ENCODE measurements at regions not wholly inside any gene's neighbourhood (a gene's known extent, or its start where the extent isn't known, plus 50 kb on each side); places are given as distances from the start of the nearest gene placed in this dataset.

DNA sequence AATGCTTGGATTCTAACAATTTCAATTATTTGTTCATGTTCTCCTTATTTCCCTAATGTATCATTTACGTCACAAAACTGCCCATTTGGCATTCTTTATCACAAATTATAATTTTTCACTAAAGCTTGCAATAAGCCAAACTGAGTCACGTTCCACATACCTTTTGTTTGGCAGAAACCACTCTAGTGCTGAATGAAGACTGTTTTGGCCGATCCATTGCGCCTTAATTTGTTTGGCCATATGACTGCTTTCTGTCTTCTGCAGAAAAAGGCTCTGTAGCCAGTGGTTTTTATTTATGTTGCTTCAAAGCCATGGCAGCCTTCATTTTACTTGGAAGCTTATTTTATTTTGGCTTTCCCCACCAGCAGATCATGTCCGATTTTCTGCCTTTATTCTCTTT, 184.4 kb upstream of the HAND2 start:
- Histone ChIP-seq H3K4me3 (ENCODE audit: insufficient read depth, low read depth, low read length) (no peak overlapping the region), H3K4me1 (ENCODE audit: insufficient read depth, low read length) (no peaks in the 10 kb centered on the region), H3K4me2 (ENCODE audit: low read length) (no peak overlapping the region), H4K20me1 (ENCODE audit: insufficient read depth, low read length) (no peaks in the 10 kb centered on the region), H3K9ac (ENCODE audit: low read length) (no peak overlapping the region), H3K36me3 (ENCODE audit: insufficient read depth, low read length) (no peaks in the 10 kb centered on the region), H3K27me3 (ENCODE audit: insufficient read depth, low read length) (no peaks in the 10 kb centered on the region), H3K27ac (ENCODE audit: low read depth, low read length) (no peak overlapping the region), H2AFZ (ENCODE audit: low read depth, low read length) (no peak overlapping the region), H3K79me2 (ENCODE audit: insufficient read depth, low read length) (no peaks in the 10 kb centered on the region), H3K9me3 (ENCODE audit: insufficient read depth, low read depth, low read length) (peaks cover 3% of the 10 kb centered on the region)
- no peak overlapping the region for H3K27ac Mint-ChIP-seq (ENCODE audit: unreplicated experiment)
- H3K4me1 Mint-ChIP-seq (ENCODE audit: low read depth, unreplicated experiment), result no peaks in the 10 kb centered on the region
- H3K4me3 Mint-ChIP-seq (ENCODE audit: unreplicated experiment), result no peak overlapping the region
- H3K27me3 Mint-ChIP-seq (ENCODE audit: low read depth, unreplicated experiment), result no peaks in the 10 kb centered on the region
- TF ChIP-seq EZH2 (IDR thresholded peaks at IDR 0.05; ENCODE audit: insufficient read depth, low read length), result no peak
- no peak for TF ChIP-seq CTCF (IDR thresholded peaks at IDR 0.05; ENCODE audit: insufficient read depth, low read depth, low read length)
- FAIRE-seq, result no peak
- no peak for DNase-seq (ENCODE audit: low read depth)
- H3K9me3 Mint-ChIP-seq (ENCODE audit: unreplicated experiment), result peaks cover 11% of the 10 kb centered on the region
- no peaks in the 10 kb centered on the region for H3K36me3 Mint-ChIP-seq (ENCODE audit: low read depth, unreplicated experiment)

DNA sequence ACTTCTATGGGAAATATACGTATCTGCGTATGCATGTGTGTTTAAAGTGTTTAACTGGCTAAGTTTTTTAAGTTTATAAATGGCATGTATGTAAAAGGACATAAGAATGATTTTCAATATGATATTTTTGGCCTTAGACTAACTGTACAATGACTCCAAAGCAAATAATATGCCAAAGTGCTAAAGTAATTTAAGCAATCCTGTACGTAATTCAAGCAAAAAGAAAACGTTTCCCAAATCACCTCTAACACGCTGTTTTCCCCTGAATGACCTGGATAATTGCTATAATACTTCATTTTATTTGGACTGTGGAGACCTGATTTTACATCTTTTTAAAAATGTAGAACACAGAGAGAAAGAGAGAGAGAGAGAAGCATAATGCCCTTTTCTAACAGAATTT, 183.0 kb upstream of the HAND2 start:
- H3K9me3 ChIP-seq (ENCODE audit: insufficient read depth, low read depth, low read length), result peaks cover 3% of the 10 kb centered on the region
- H3K36me3 Mint-ChIP-seq (ENCODE audit: low read depth, unreplicated experiment), result no peaks in the 10 kb centered on the region
- H3K27ac Mint-ChIP-seq (ENCODE audit: unreplicated experiment), result no peak overlapping the region
- no peak overlapping the region for H3K4me2 ChIP-seq (ENCODE audit: low read length)
- DNase-seq (ENCODE audit: low read depth) (no peak), FAIRE-seq (no peak)
- no peak for TF ChIP-seq CTCF (IDR thresholded peaks at IDR 0.05; ENCODE audit: insufficient read depth, low read depth, low read length)
- TF ChIP-seq EZH2 (IDR thresholded peaks at IDR 0.05; ENCODE audit: insufficient read depth, low read length), result no peak
- no peaks in the 10 kb centered on the region for H3K27me3 ChIP-seq (ENCODE audit: insufficient read depth, low read length)
- H3K4me3 Mint-ChIP-seq (ENCODE audit: unreplicated experiment), result no peak overlapping the region
- H3K4me1 Mint-ChIP-seq (ENCODE audit: low read depth, unreplicated experiment), result no peaks in the 10 kb centered on the region
- no peaks in the 10 kb centered on the region for H3K4me1 ChIP-seq (ENCODE audit: insufficient read depth, low read length)
- no peaks in the 10 kb centered on the region for H4K20me1 ChIP-seq (ENCODE audit: insufficient read depth, low read length)
- no peak overlapping the region for H3K4me3 ChIP-seq (ENCODE audit: insufficient read depth, low read depth, low read length)
- no peaks in the 10 kb centered on the region for H3K79me2 ChIP-seq (ENCODE audit: insufficient read depth, low read length)
- H3K9me3 Mint-ChIP-seq (ENCODE audit: unreplicated experiment), result peaks cover 5% of the 10 kb centered on the region
- H3K9ac ChIP-seq (ENCODE audit: low read length), result no peak overlapping the region
- no peak overlapping the region for H2AFZ ChIP-seq (ENCODE audit: low read depth, low read length)
- H3K27me3 Mint-ChIP-seq (ENCODE audit: low read depth, unreplicated experiment), result no peaks in the 10 kb centered on the region
- H3K36me3 ChIP-seq (ENCODE audit: insufficient read depth, low read length), result no peaks in the 10 kb centered on the region
- H3K27ac ChIP-seq (ENCODE audit: low read depth, low read length), result no peak overlapping the region

GRCh38 chr4:173707658-173708419, 177.8 kb upstream of the HAND2 start:
- H3K27ac ChIP-seq (ENCODE audit: low read depth, low read length), result no peak overlapping the region
- H3K9ac ChIP-seq (ENCODE audit: low read length), result no peak overlapping the region
- H3K36me3 ChIP-seq (ENCODE audit: insufficient read depth, low read length), result no peaks in the 10 kb centered on the region
- no peak overlapping the region for H3K4me2 ChIP-seq (ENCODE audit: low read length)
- TF ChIP-seq EZH2 (IDR thresholded peaks at IDR 0.05; ENCODE audit: insufficient read depth, low read length) (no peak), CTCF (IDR thresholded peaks at IDR 0.05; ENCODE audit: insufficient read depth, low read depth, low read length) (no peak)
- Mint-ChIP-seq H3K4me1 (ENCODE audit: low read depth, unreplicated experiment) (no peaks in the 10 kb centered on the region), H3K36me3 (ENCODE audit: low read depth, unreplicated experiment) (no peaks in the 10 kb centered on the region), H3K9me3 (ENCODE audit: unreplicated experiment) (peaks cover 3% of the 10 kb centered on the region), H3K4me3 (ENCODE audit: unreplicated experiment) (no peak overlapping the region), H3K27ac (ENCODE audit: unreplicated experiment) (no peak overlapping the region), H3K27me3 (ENCODE audit: low read depth, unreplicated experiment) (no peaks in the 10 kb centered on the region)
- no peaks in the 10 kb centered on the region for H4K20me1 ChIP-seq (ENCODE audit: insufficient read depth, low read length)
- H3K4me1 ChIP-seq (ENCODE audit: insufficient read depth, low read length), result no peaks in the 10 kb centered on the region
- no peaks in the 10 kb centered on the region for H3K79me2 ChIP-seq (ENCODE audit: insufficient read depth, low read length)
- H3K27me3 ChIP-seq (ENCODE audit: insufficient read depth, low read length), result no peaks in the 10 kb centered on the region
- H3K9me3 ChIP-seq (ENCODE audit: insufficient read depth, low read depth, low read length), result no peaks in the 10 kb centered on the region
- FAIRE-seq (no peak), DNase-seq (ENCODE audit: low read depth) (no peak)
- H2AFZ ChIP-seq (ENCODE audit: low read depth, low read length), result no peak overlapping the region
- no peak overlapping the region for H3K4me3 ChIP-seq (ENCODE audit: insufficient read depth, low read depth, low read length)
